NB4 (cell line): ENCODE measurements at regions not wholly inside any gene's neighbourhood (a gene's known extent, or its start where the extent isn't known, plus 50 kb on each side); places are given as distances from the start of the nearest gene placed in this dataset.

Experiments
- MYC ChIP-seq: IDR thresholded peaks from 2 replicates; pipeline ENCODE4 v1.6.1; 2011; ENCODE audit warnings: low read depth, low read length
- POLR2A ChIP-seq: IDR thresholded peaks from 2 replicates; pipeline ENCODE4 v1.6.1; 2011; ENCODE audit warnings: mild to moderate bottlenecking; ENCODE audit not compliant: insufficient read length; ENCODE audit errors: extremely low read depth
- TF ChIP-seq, protein P1 (sequence below): IDR thresholded peaks from one replicate; pipeline ENCODE4 v1.5.1; 2012; ENCODE audit warnings: low read depth, low read length
- TF ChIP-seq, protein P2 (sequence below): IDR thresholded peaks from 2 replicates; pipeline ENCODE4 v1.6.1; 2011; ENCODE audit warnings: low read depth, low read length

DNA sequence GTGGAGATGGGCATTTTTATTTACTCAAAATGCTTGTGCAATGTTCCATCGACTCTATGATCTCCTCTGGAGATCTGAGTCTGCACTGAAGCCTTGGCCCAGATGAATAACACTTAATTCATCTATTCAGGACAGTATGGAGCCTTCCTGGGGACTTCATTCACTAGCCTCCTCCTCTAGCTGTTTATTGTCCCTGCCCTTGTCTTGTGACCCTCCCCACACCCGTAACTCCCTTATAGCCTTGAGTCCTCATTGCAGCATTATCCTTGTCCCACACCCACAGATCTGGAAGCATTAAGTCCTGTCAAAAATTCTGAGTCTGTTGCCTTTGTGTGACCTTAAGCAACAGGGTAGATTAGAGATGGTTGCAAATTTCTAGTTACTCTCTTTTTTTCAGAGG, 138.3 kb upstream of the LMO4 start:
- TF ChIP-seq, protein P1, sequence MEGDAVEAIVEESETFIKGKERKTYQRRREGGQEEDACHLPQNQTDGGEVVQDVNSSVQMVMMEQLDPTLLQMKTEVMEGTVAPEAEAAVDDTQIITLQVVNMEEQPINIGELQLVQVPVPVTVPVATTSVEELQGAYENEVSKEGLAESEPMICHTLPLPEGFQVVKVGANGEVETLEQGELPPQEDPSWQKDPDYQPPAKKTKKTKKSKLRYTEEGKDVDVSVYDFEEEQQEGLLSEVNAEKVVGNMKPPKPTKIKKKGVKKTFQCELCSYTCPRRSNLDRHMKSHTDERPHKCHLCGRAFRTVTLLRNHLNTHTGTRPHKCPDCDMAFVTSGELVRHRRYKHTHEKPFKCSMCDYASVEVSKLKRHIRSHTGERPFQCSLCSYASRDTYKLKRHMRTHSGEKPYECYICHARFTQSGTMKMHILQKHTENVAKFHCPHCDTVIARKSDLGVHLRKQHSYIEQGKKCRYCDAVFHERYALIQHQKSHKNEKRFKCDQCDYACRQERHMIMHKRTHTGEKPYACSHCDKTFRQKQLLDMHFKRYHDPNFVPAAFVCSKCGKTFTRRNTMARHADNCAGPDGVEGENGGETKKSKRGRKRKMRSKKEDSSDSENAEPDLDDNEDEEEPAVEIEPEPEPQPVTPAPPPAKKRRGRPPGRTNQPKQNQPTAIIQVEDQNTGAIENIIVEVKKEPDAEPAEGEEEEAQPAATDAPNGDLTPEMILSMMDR: no peak
- TF ChIP-seq POLR2A: no peak
- TF ChIP-seq, protein P2, sequence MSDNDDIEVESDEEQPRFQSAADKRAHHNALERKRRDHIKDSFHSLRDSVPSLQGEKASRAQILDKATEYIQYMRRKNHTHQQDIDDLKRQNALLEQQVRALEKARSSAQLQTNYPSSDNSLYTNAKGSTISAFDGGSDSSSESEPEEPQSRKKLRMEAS: no peak
- TF ChIP-seq MYC: no peak
